Neutrophil (primary cell): ENCODE measurements at regions not wholly inside any gene's neighbourhood (a gene's known extent, or its start where the extent isn't known, plus 50 kb on each side); places are given as distances from the start of the nearest gene placed in this dataset.

Experiments used
- H3K27ac ChIP-seq: fragments of 200-600 bp; sonication (generic); 2 replicates; pipeline ENCODE4 v1.5.1; 2016; ENCODE audit warnings: mild to moderate bottlenecking, moderate library complexity
- H3K27me3 ChIP-seq: fragments of 200-600 bp; sonication (generic); 2 replicates; pipeline ENCODE4 v1.6.0; 2016; ENCODE audit warnings: mild to moderate bottlenecking
- H3K36me3 ChIP-seq: fragments of 200-600 bp; sonication (generic); 2 replicates; pipeline ENCODE4 v1.5.1; 2017
- H3K4me1 ChIP-seq, 2 experiments: fragments of 200-600 bp in 1 of 2; sonication (generic) in 1 of 2; 1 replicate in 1 of 2; 2 replicates in 1 of 2; pipeline versions ENCODE4 v1.5.1 to v1.6.1; 2013 to 2016; ENCODE audit warnings: low read depth in 1 of 2, low read length in 1 of 2, mild to moderate bottlenecking in 1 of 2, moderate library complexity in 1 of 2; ENCODE audit not compliant: control insufficient read depth in 1 of 2, insufficient read depth in 1 of 2
- H3K4me3 ChIP-seq, 2 experiments: fragments of 200-600 bp in 1 of 2; sonication (generic) in 1 of 2; 1 replicate in 1 of 2; 2 replicates in 1 of 2; pipeline ENCODE4 v1.5.1; 2013 to 2016; ENCODE audit warnings: low read depth in 1 of 2, low read length in 1 of 2, mild to moderate bottlenecking in 1 of 2, moderate library complexity in 1 of 2
- H3K9me3 ChIP-seq: fragments of 200-600 bp; sonication (generic); 2 replicates; pipeline ENCODE4 v1.5.1; 2016
- CTCF ChIP-seq: fragments of 200-600 bp; sonication (generic); IDR thresholded peaks from 2 replicates; pipeline ENCODE4 v1.5.1; 2016; ENCODE audit warnings: antibody characterized with exemption

GRCh38 chr2:137806068-137806805 is 158.0 kb upstream of the HNMT start:
- H3K4me3 ChIP-seq: no peak overlapping the region
- no peaks in the 10 kb centered on the region for H3K36me3 ChIP-seq
- TF ChIP-seq CTCF: no peak
- H3K4me1 ChIP-seq: peaks cover 0 to 7% of the 10 kb centered on the region in 2 experiments
- H3K9me3 ChIP-seq: no peaks in the 10 kb centered on the region
- H3K27ac ChIP-seq: no peak overlapping the region
- H3K27me3 ChIP-seq: no peaks in the 10 kb centered on the region

GRCh38 chr2:137809252-137809651 is 155.0 kb upstream of the HNMT start:
- H3K27ac ChIP-seq: no peak overlapping the region
- no peaks in the 10 kb centered on the region for H3K4me1 ChIP-seq
- no peaks in the 10 kb centered on the region for H3K27me3 ChIP-seq
- H3K9me3 ChIP-seq: no peaks in the 10 kb centered on the region
- no peaks in the 10 kb centered on the region for H3K36me3 ChIP-seq
- no peak for TF ChIP-seq CTCF
- H3K4me3 ChIP-seq: no peak overlapping the region

- no peak for TF ChIP-seq CTCF
- no peak overlapping the region for H3K4me3 ChIP-seq
- no peaks in the 10 kb centered on the region for H3K36me3 ChIP-seq
- no peak overlapping the region for H3K27ac ChIP-seq
- H3K9me3 ChIP-seq: no peaks in the 10 kb centered on the region
- H3K4me1 ChIP-seq: no peaks in the 10 kb centered on the region
- H3K27me3 ChIP-seq: no peaks in the 10 kb centered on the region
Observed at GRCh38 chr2:137809837-137810236, 154.4 kb upstream of the HNMT start.

GRCh38 chr2:137812517-137812916 is 151.8 kb upstream of the HNMT start:
- Histone ChIP-seq H3K4me1 (no peaks in the 10 kb centered on the region), H3K27ac (no peak overlapping the region), H3K27me3 (no peaks in the 10 kb centered on the region), H3K36me3 (no peaks in the 10 kb centered on the region), H3K4me3 (no peak overlapping the region), H3K9me3 (no peaks in the 10 kb centered on the region)
- TF ChIP-seq CTCF: no peak

- no peak overlapping the region for H3K27ac ChIP-seq
- H3K9me3 ChIP-seq: no peaks in the 10 kb centered on the region
- TF ChIP-seq CTCF: no peak
- no peaks in the 10 kb centered on the region for H3K36me3 ChIP-seq
- no peaks in the 10 kb centered on the region for H3K27me3 ChIP-seq
- H3K4me3 ChIP-seq: no peak overlapping the region
- no peaks in the 10 kb centered on the region for H3K4me1 ChIP-seq
Observed at GRCh38 chr2:137813176-137813575, 151.1 kb upstream of the HNMT start.
